Gastroesophageal sphincter (tissue), 4 donors: ENCODE measurements at regions not wholly inside any gene's neighbourhood (a gene's known extent, or its start where the extent isn't known, plus 50 kb on each side); places are given as distances from the start of the nearest gene placed in this dataset.

Source experiments
- ATAC-seq: fragments of 150-250 bp; one replicate; pipeline ENCODE4 v1.9.1; 2016; ENCODE audit warnings: mild to moderate bottlenecking, moderate library complexity
- H3K27ac ChIP-seq, 4 donors: fragments of 200-600 bp; sonication (generic) in 3 of 4; 1 replicate in 3 of 4; 2 replicates in 1 of 4; pipeline ENCODE4 v1.5.1; 2016 to 2019
- H3K27me3 ChIP-seq: fragments of 200-600 bp; sonication (generic); one replicate; pipeline ENCODE4 v1.5.1; 2019
- H3K36me3 ChIP-seq, 2 donors: fragments of 200-600 bp; sonication (generic); one replicate each; pipeline ENCODE4 v1.5.1; 2019; ENCODE audit warnings: control low read depth in 1 of 2
- H3K4me1 ChIP-seq, 3 donors: fragments of 200-600 bp; sonication (generic); 1 replicate in 2 of 3; 2 replicates in 1 of 3; pipeline ENCODE4 v1.5.1; 2016 to 2019; ENCODE audit warnings: control low read depth in 2 of 3
- H3K4me3 ChIP-seq, 2 donors: fragments of 200-600 bp; sonication (generic); one replicate each; pipeline ENCODE4 v1.5.1; 2019; ENCODE audit warnings: mild to moderate bottlenecking in 1 of 2, moderate library complexity in 1 of 2
- H3K9me3 ChIP-seq, 3 donors: fragments of 200-600 bp; sonication (generic); one replicate each; pipeline ENCODE4 v1.5.1; 2017 to 2019; ENCODE audit warnings: control low read depth in 2 of 3
- EP300 ChIP-seq: sonication (generic); formaldehyde crosslinking; IDR thresholded peaks from one replicate; pipeline ENCODE4 v1.6.1; 2017; ENCODE audit warnings: antibody characterized with exemption, mild to moderate bottlenecking
- POLR2A ChIP-seq, 2 donors: fragments of 450-650 bp; IDR thresholded peaks; one replicate each; pipeline ENCODE4 v1.6.1; 2017; ENCODE audit warnings: antibody characterized with exemption in 2 of 2, mild to moderate bottlenecking in 2 of 2, moderate library complexity in 1 of 2
- POLR2AphosphoS5 ChIP-seq: sonication (generic); formaldehyde crosslinking; IDR thresholded peaks from one replicate; pipeline ENCODE4 v1.6.1; 2017; ENCODE audit warnings: antibody characterized with exemption
- WGBS, 2 donors: methylation state at CpG; one replicate each; pipeline ENCODE4 v1.1.5; 2018; ENCODE audit warnings: low coverage in 1 of 2; 5-methylcytosine and 5-hydroxymethylcytosine counted together
- small RNA-seq, 4 donors: library from RNA; depleted of rRNA; stranded (forward); fragments of <200 nt; gene quantifications; one replicate each; pipeline ENCODE3, GENCODE V24; 2016
- TF ChIP-seq, protein P1 (sequence below), 4 experiments: fragments of 200-600 bp in 2 of 4; fragments of 450-650 bp in 2 of 4; sonication (generic) in 1 of 4; IDR thresholded peaks; one replicate each; pipeline ENCODE4 v1.5.1; 2017 to 2019; ENCODE audit warnings: antibody characterized with exemption in 4 of 4, mild to moderate bottlenecking in 2 of 4, moderate library complexity in 2 of 4

DNA sequence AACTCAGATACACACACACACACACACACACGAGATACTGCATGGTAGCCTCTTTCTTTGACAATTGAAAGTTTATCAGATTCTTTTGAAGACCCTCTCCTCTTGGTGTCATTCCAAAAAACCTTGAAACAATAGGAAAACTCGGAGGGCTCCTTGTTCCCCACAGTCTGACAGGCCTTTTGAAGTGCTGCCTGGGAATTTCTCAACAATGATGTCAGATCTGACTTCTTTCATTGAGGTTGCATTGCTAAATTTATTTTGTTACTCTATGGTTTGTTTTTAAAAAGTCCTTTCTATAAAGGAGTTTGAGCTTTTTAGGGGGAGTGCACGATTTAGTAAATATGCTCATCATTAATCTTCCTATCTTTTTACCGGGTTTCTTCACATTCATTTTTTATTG is 583.9 kb downstream of the SEMA5A start:
- no peaks in the 10 kb centered on the region for H3K9me3 ChIP-seq
- H3K27me3 ChIP-seq: no peaks in the 10 kb centered on the region
- H3K27ac ChIP-seq: no peak overlapping the region
- ATAC-seq: no peak
- no peak for TF ChIP-seq POLR2AphosphoS5
- no peak for TF ChIP-seq EP300
- TF ChIP-seq, protein P1, sequence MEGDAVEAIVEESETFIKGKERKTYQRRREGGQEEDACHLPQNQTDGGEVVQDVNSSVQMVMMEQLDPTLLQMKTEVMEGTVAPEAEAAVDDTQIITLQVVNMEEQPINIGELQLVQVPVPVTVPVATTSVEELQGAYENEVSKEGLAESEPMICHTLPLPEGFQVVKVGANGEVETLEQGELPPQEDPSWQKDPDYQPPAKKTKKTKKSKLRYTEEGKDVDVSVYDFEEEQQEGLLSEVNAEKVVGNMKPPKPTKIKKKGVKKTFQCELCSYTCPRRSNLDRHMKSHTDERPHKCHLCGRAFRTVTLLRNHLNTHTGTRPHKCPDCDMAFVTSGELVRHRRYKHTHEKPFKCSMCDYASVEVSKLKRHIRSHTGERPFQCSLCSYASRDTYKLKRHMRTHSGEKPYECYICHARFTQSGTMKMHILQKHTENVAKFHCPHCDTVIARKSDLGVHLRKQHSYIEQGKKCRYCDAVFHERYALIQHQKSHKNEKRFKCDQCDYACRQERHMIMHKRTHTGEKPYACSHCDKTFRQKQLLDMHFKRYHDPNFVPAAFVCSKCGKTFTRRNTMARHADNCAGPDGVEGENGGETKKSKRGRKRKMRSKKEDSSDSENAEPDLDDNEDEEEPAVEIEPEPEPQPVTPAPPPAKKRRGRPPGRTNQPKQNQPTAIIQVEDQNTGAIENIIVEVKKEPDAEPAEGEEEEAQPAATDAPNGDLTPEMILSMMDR (IDR thresholded peaks at IDR 0.05): no peak
- TF ChIP-seq POLR2A (IDR thresholded peaks at IDR 0.05): no peak
- H3K4me1 ChIP-seq: no peaks in the 10 kb centered on the region
- 41 to 45% methylated on average over 3 to 4 of the region's 4 CpGs for WGBS, 2 donors
- H3K36me3 ChIP-seq: no peaks in the 10 kb centered on the region
- H3K4me3 ChIP-seq: no peak overlapping the region

DNA sequence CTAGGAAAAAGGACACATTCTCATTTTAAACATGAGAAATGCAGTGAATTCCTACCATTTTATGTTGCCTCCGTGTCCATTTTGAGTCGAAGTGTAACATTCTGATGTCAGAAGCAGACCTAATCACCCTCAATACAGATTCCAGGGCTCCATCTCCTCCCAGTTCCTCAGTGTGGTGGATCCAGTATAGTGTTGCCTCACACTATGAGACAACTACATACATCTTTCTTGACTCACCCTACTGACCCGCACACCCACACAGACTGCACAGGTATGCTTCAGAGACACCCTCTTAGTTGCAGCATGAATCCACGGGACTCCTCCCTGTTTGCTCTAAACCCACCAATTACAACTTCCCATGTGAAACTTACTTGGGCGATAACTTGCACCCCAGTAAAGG is 564.9 kb downstream of the SEMA5A start:
- H3K4me3 ChIP-seq: no peak overlapping the region
- no peak for ATAC-seq
- WGBS, 2 donors: 89 to 91% methylated on average over 4 to 5 of the region's 5 CpGs
- TF ChIP-seq, protein P1 (IDR thresholded peaks at IDR 0.05): no peak
- no peak for TF ChIP-seq EP300
- no peak for TF ChIP-seq POLR2A (IDR thresholded peaks at IDR 0.05)
- TF ChIP-seq POLR2AphosphoS5: no peak
- H3K9me3 ChIP-seq: no peaks in the 10 kb centered on the region
- H3K4me1 ChIP-seq: no peaks in the 10 kb centered on the region
- H3K27ac ChIP-seq: no peak overlapping the region
- no peaks in the 10 kb centered on the region for H3K36me3 ChIP-seq
- no peaks in the 10 kb centered on the region for H3K27me3 ChIP-seq

DNA sequence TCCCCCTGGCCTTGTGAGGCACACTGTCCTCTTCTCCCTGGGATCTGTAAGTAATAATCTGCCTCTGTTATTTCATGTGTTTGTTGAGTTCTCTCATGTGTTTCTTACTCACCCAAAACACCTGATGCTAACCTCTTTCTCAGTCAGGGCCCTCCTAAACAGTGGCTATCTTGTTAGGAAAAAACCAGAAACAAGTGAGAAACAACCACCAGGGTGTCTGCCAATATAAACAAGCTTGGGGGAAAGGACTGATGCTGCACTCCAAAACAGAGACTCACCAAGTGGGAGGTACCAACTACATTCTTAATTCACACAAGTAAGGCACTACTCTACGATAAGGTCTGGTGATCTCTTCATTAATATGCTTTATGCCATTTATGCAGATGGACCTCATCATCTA is 564.4 kb downstream of the SEMA5A start:
- Histone ChIP-seq H3K9me3 (no peaks in the 10 kb centered on the region), H3K27me3 (no peaks in the 10 kb centered on the region), H3K4me3 (no peak overlapping the region), H3K36me3 (no peaks in the 10 kb centered on the region), H3K27ac (no peak overlapping the region), H3K4me1 (no peaks in the 10 kb centered on the region)
- ATAC-seq: no peak
- 69 to 71% methylated on average over 1 of the region's 1 CpG for WGBS, 2 donors
- TF ChIP-seq, protein P1 (IDR thresholded peaks at IDR 0.05): no peak
- no peak for TF ChIP-seq POLR2A (IDR thresholded peaks at IDR 0.05)

DNA sequence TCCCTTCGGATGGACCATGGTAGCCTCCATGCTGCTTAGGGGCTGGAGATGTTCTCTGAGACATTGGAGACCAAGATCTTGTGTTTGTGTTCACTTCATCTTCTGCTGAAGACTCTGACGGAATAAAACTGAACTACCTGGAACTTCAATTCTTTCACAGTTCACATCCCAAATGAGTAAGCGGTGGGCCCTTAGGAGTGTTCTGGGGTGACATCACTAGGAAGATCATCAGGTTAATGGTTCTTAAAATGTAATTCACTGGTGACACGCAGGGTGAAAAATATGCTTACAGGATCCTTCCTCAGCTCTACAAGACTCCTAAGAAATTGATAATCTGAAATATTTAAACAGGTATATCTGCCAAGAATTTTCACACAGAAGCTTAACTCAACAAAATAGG is 561.5 kb downstream of the SEMA5A start:
- no peak for TF ChIP-seq POLR2A (IDR thresholded peaks at IDR 0.05)
- TF ChIP-seq POLR2AphosphoS5: no peak
- no peak overlapping the region for H3K27ac ChIP-seq
- ATAC-seq: no peak
- no peaks in the 10 kb centered on the region for H3K4me1 ChIP-seq
- 74 to 92% methylated on average over 3 to 4 of the region's 4 CpGs for WGBS, 2 donors
- H3K27me3 ChIP-seq: no peaks in the 10 kb centered on the region
- H3K4me3 ChIP-seq: no peak overlapping the region
- no peaks in the 10 kb centered on the region for H3K9me3 ChIP-seq
- no peaks in the 10 kb centered on the region for H3K36me3 ChIP-seq

Small RNAs in the stretch of these regions (small RNA-seq; reads per million reads assigned to genes)
- gene AC091895.1 (0 reads per million in 4 donors), gene AC091912.1 (0 reads per million in 4 donors), gene AC091912.2 (0 reads per million in 4 donors), gene AC091932.2 (0 reads per million in 4 donors), gene AC091932.4 (0 reads per million in 4 donors), gene AC091953.1 (0 reads per million in 4 donors), gene AC091953.2 (0 reads per million in 4 donors), gene AC091953.3 (0 reads per million in 4 donors), gene AC091953.5 (0 reads per million in 4 donors), gene AC091965.3 (0 reads per million in 4 donors), gene RNU1-76P (0 reads per million in 4 donors)
